ENCODE measurements at regions not wholly inside any gene's neighbourhood (a gene's known extent, or its start where the extent isn't known, plus 50 kb on each side); places are given as distances from the start of the nearest gene placed in this dataset.

GRCh38 chr2:184261818-184262217 lies 336.5 kb upstream of the ZNF804A start:
- H3K79me2 ChIP-seq (replicated peaks; ENCODE audit: insufficient read depth, low read length): no peaks in the 10 kb centered on the region
- no peak overlapping the region for H3K9ac ChIP-seq (ENCODE audit: low read length)
- no peak overlapping the region for H3K4me2 ChIP-seq (ENCODE audit: low read length)
- H4K20me1 ChIP-seq (ENCODE audit: insufficient read depth): no peaks in the 10 kb centered on the region
- H3K9me3 ChIP-seq (ENCODE audit: low read length): no peaks in the 10 kb centered on the region
- no peak overlapping the region for H3K4me3 ChIP-seq (ENCODE audit: low read length)
- no peaks in the 10 kb centered on the region for H3K9me2 ChIP-seq (ENCODE audit: insufficient read depth, low read length)
- no peak overlapping the region for H3K27ac ChIP-seq (ENCODE audit: low read length)
- TF ChIP-seq SMC3 (conservative IDR thresholded peaks at IDR 0.05; ENCODE audit: poor library complexity) (no peak), EP300 (conservative IDR thresholded peaks at IDR 0.05; ENCODE audit: poor library complexity, severe bottlenecking) (no peak), CTCF (IDR thresholded peaks at IDR 0.05; ENCODE audit: poor library complexity, severe bottlenecking) (no peak), RAD21 (conservative IDR thresholded peaks at IDR 0.05) (no peak), POLR2AphosphoS5 (IDR thresholded peaks at IDR 0.05) (no peak), MXI1 (conservative IDR thresholded peaks at IDR 0.05; ENCODE audit: poor library complexity, severe bottlenecking) (no peak), REST (IDR thresholded peaks at IDR 0.05; ENCODE audit: borderline replicate concordance) (no peak), EZH2 (IDR thresholded peaks at IDR 0.05; ENCODE audit: borderline replicate concordance, insufficient read depth, low read length, poor library complexity, severe bottlenecking) (no peak), TAF1 (IDR thresholded peaks at IDR 0.05; ENCODE audit: low read depth) (no peak)
- H3K36me3 ChIP-seq (ENCODE audit: insufficient read depth, low read length): no peaks in the 10 kb centered on the region
- H2AFZ ChIP-seq (ENCODE audit: low read depth, low read length): no peak overlapping the region
- H3F3A ChIP-seq (ENCODE audit: insufficient read depth, low read length, poor library complexity, severe bottlenecking): no peaks in the 10 kb centered on the region
- H3K27me3 ChIP-seq (ENCODE audit: insufficient read depth, low read depth, low read length): no peaks in the 10 kb centered on the region

- no peaks in the 10 kb centered on the region for H3K9me2 ChIP-seq (ENCODE audit: insufficient read depth, low read length)
- H3F3A ChIP-seq (ENCODE audit: insufficient read depth, low read length, poor library complexity, severe bottlenecking): no peaks in the 10 kb centered on the region
- H2AFZ ChIP-seq (ENCODE audit: low read depth, low read length): no peak overlapping the region
- H3K9me3 ChIP-seq (ENCODE audit: low read length): no peaks in the 10 kb centered on the region
- H4K20me1 ChIP-seq (ENCODE audit: insufficient read depth): no peaks in the 10 kb centered on the region
- no peaks in the 10 kb centered on the region for H3K79me2 ChIP-seq (replicated peaks; ENCODE audit: insufficient read depth, low read length)
- no peaks in the 10 kb centered on the region for H3K36me3 ChIP-seq (ENCODE audit: insufficient read depth, low read length)
- TF ChIP-seq EZH2 (IDR thresholded peaks at IDR 0.05; ENCODE audit: borderline replicate concordance, insufficient read depth, low read length, poor library complexity, severe bottlenecking): no peak
- no peak for TF ChIP-seq CTCF (IDR thresholded peaks at IDR 0.05; ENCODE audit: poor library complexity, severe bottlenecking)
- TF ChIP-seq TAF1 (IDR thresholded peaks at IDR 0.05; ENCODE audit: low read depth): no peak
- TF ChIP-seq REST (IDR thresholded peaks at IDR 0.05; ENCODE audit: borderline replicate concordance): no peak
- no peak for TF ChIP-seq SMC3 (conservative IDR thresholded peaks at IDR 0.05; ENCODE audit: poor library complexity)
- TF ChIP-seq POLR2AphosphoS5 (IDR thresholded peaks at IDR 0.05): no peak
- H3K27ac ChIP-seq (ENCODE audit: low read length): no peak overlapping the region
- H3K4me3 ChIP-seq (ENCODE audit: low read length): no peak overlapping the region
- H3K27me3 ChIP-seq (ENCODE audit: insufficient read depth, low read depth, low read length): no peaks in the 10 kb centered on the region
- no peak overlapping the region for H3K9ac ChIP-seq (ENCODE audit: low read length)
- no peak overlapping the region for H3K4me2 ChIP-seq (ENCODE audit: low read length)
These were observed 329.3 kb upstream of the ZNF804A start for GRCh38 chr2:184268900-184269477.
